CD4-positive, alpha-beta memory T cell (primary cell): ENCODE measurements at regions not wholly inside any gene's neighbourhood (a gene's known extent, or its start where the extent isn't known, plus 50 kb on each side); places are given as distances from the start of the nearest gene placed in this dataset.
A peak's percentile ranks its signal among the peaks of the same experiment; 100 is the strongest.

Experiments used
- CTCF ChIA-PET: fragments of 350-600 bp; sonication (Branson Sonifier 250); formaldehyde crosslinking; loops from one replicate; lab custom pipeline; 2021; ENCODE audit warnings: inconsistent platforms; ENCODE audit not compliant: partially characterized antibody; lab: Charles Lee
- POLR2A ChIA-PET: fragments of 350-600 bp; sonication (Branson Sonifier 250); formaldehyde crosslinking; loops from one replicate; lab custom pipeline; 2021; ENCODE audit not compliant: partially characterized antibody; lab: Charles Lee
- DNase-seq, 5 donors: peaks; one replicate each; pipeline versions ENCODE4 v3.0.0 to v3.0.0-alpha.2; 2020 to 2022; ENCODE audit warnings: mixed read lengths in 1 of 5
- H3K27ac ChIP-seq: one replicate; pipeline ENCODE4 v1.7.0; 2013; ENCODE audit warnings: low read depth, low read length
- H3K27me3 ChIP-seq: 2 replicates; pipeline ENCODE4 v1.7.0; 2013; ENCODE audit warnings: mild to moderate bottlenecking, low read length, moderate library complexity; ENCODE audit not compliant: insufficient read depth
- H3K36me3 ChIP-seq: 2 replicates; pipeline ENCODE4 v1.7.0; 2013; ENCODE audit warnings: mild to moderate bottlenecking, low read length, moderate library complexity; ENCODE audit not compliant: insufficient read depth
- H3K4me1 ChIP-seq: 2 replicates; pipeline ENCODE4 v1.7.0; 2013; ENCODE audit warnings: mild to moderate bottlenecking, low read length, moderate library complexity; ENCODE audit not compliant: insufficient read depth
- H3K4me3 ChIP-seq, 2 donors: one replicate each; pipeline ENCODE4 v1.7.0; 2013; ENCODE audit warnings: low read length in 2 of 2, mild to moderate bottlenecking in 1 of 2
- H3K9me3 ChIP-seq, 2 donors: one replicate each; pipeline ENCODE4 v1.7.0; 2013; ENCODE audit warnings: low read length in 2 of 2, control low read depth in 1 of 2; ENCODE audit not compliant: control insufficient read depth in 1 of 2
- H3K27ac Mint-ChIP-seq, 7 donors: one replicate each; pipeline ENCODE4 v1.8.0; 2020 to 2021; ENCODE audit warnings: mixed read lengths in 7 of 7, mild to moderate bottlenecking in 6 of 7, inconsistent platforms in 3 of 7, moderate library complexity in 3 of 7
- H3K27me3 Mint-ChIP-seq, 2 donors: one replicate each; pipeline ENCODE4 v1.8.0; 2020 to 2021; ENCODE audit warnings: mixed read lengths in 2 of 2
- H3K36me3 Mint-ChIP-seq, 2 donors: one replicate each; pipeline ENCODE4 v1.8.0; 2020 to 2021; ENCODE audit warnings: mixed read lengths in 2 of 2, inconsistent platforms in 1 of 2, mild to moderate bottlenecking in 1 of 2
- H3K4me1 Mint-ChIP-seq, 4 donors: one replicate each; pipeline ENCODE4 v1.8.0; 2020 to 2021; ENCODE audit warnings: mixed read lengths in 4 of 4, mild to moderate bottlenecking in 1 of 4
- H3K4me3 Mint-ChIP-seq, 8 donors: one replicate each; pipeline ENCODE4 v1.8.0; 2020 to 2021; ENCODE audit warnings: mixed read lengths in 8 of 8, mild to moderate bottlenecking in 7 of 8, moderate library complexity in 6 of 8, inconsistent platforms in 3 of 8
- H3K9me3 Mint-ChIP-seq, 8 donors: one replicate each; pipeline ENCODE4 v1.8.0; 2020 to 2021; ENCODE audit warnings: mixed read lengths in 8 of 8, mild to moderate bottlenecking in 5 of 8, inconsistent platforms in 3 of 8, moderate library complexity in 1 of 8
- intact Hi-C: fragments of 100-400 bp; cut with micrococcal nuclease; formaldehyde crosslinking; loops from one replicate; pipeline ENCODE4 v1.15.1; 2023

GRCh38 chr12:89918172-89918846, 209.7 kb upstream of the ATP2B1 start:
- Mint-ChIP-seq H3K27me3 (no peaks in the 10 kb centered on the region), H3K36me3 (no peaks in the 10 kb centered on the region), H3K27ac (peak overlapping the region in 6 of 7 donors; percentile 5 to 89 (median 54)), H3K9me3 (peaks cover 0 to 2% (median 0%) of the 10 kb centered on the region in 8 donors), H3K4me1 (peaks cover 8 to 12% (median 9%) of the 10 kb centered on the region in 4 donors), H3K4me3 (peak overlapping the region in 2 of 8 donors; percentile 40 to 41)
- Histone ChIP-seq H3K9me3 (no peaks in the 10 kb centered on the region), H3K36me3 (no peaks in the 10 kb centered on the region), H3K4me1 (no peaks in the 10 kb centered on the region), H3K27ac (no peak overlapping the region), H3K27me3 (no peaks in the 10 kb centered on the region), H3K4me3 (no peak overlapping the region)
- ChIA-PET CTCF (interaction anchor here (0.8 to 1.9 kb wide), 8 partner anchors 8 to 211 kb away, joined by 3 to 6 read pairs (median 3); no protein-coding TSS in a partner anchor), POLR2A (interaction anchor here (0.7 to 2.1 kb wide), 7 partner anchors 9 to 210 kb away, joined by 3 to 9 read pairs (median 3); partner anchors contain the start of gene ATP2B1)
- DNase-seq = no peak
- intact Hi-C loops = loop anchor here (5.0 kb wide), 1 partner anchor 36 kb away; no protein-coding TSS in a partner anchor

- Mint-ChIP-seq H3K27ac (no peak overlapping the region), H3K9me3 (peaks cover 0 to 15% (median 6%) of the 10 kb centered on the region in 8 donors), H3K4me3 (peak overlapping the region in 1 of 8 donors; percentile 9), H3K4me1 (peaks cover 0 to 2% (median under 1%) of the 10 kb centered on the region in 4 donors), H3K36me3 (peaks cover 0 to 11% of the 10 kb centered on the region in 2 donors), H3K27me3 (no peaks in the 10 kb centered on the region)
- Histone ChIP-seq H3K9me3 (peaks cover 0 to 3% of the 10 kb centered on the region in 2 donors), H3K36me3 (no peaks in the 10 kb centered on the region), H3K27ac (no peak overlapping the region), H3K4me1 (no peaks in the 10 kb centered on the region), H3K27me3 (no peaks in the 10 kb centered on the region), H3K4me3 (no peak overlapping the region)
- ChIA-PET POLR2A (no interaction called here), CTCF (interaction anchor here (1.0 to 1.1 kb wide), 2 partner anchors 9 to 15 kb away, joined by 3 read pairs; no protein-coding TSS in a partner anchor)
- intact Hi-C loops = no loop called here
- no peak for DNase-seq
Observed at GRCh38 chr12:89909753-89910152, 201.1 kb upstream of the ATP2B1 start.

- H3K4me3 Mint-ChIP-seq = no peak overlapping the region
- Histone ChIP-seq H3K27ac (no peak overlapping the region), H3K36me3 (no peaks in the 10 kb centered on the region), H3K27me3 (no peaks in the 10 kb centered on the region), H3K4me3 (no peak overlapping the region), H3K4me1 (no peaks in the 10 kb centered on the region), H3K9me3 (peaks cover 0 to 2% of the 10 kb centered on the region in 2 donors)
- H3K9me3 Mint-ChIP-seq = peaks cover 0 to 13% (median 3%) of the 10 kb centered on the region in 8 donors
- H3K4me1 Mint-ChIP-seq = peaks cover 0 to 2% (median under 1%) of the 10 kb centered on the region in 4 donors
- CTCF ChIA-PET = no interaction called here
- DNase-seq = no peak
- H3K27ac Mint-ChIP-seq = no peak overlapping the region
- POLR2A ChIA-PET = no interaction called here
- intact Hi-C loops = no loop called here
- H3K36me3 Mint-ChIP-seq = peaks cover 0 to 9% of the 10 kb centered on the region in 2 donors
- no peaks in the 10 kb centered on the region for H3K27me3 Mint-ChIP-seq
Observed at GRCh38 chr12:89907659-89908058, 199.0 kb upstream of the ATP2B1 start.

- no peak for DNase-seq
- H3K4me3 Mint-ChIP-seq = no peak overlapping the region
- peaks cover 0 to 4% of the 10 kb centered on the region in 2 donors for H3K36me3 Mint-ChIP-seq
- H3K9me3 Mint-ChIP-seq = peaks cover 0 to 13% (median 1%) of the 10 kb centered on the region in 8 donors
- H3K4me1 Mint-ChIP-seq = peaks cover 0 to 2% (median under 1%) of the 10 kb centered on the region in 4 donors
- intact Hi-C loops = no loop called here
- no peak overlapping the region for H3K4me3 ChIP-seq
- H3K27ac Mint-ChIP-seq = no peak overlapping the region
- H3K36me3 ChIP-seq = no peaks in the 10 kb centered on the region
- H3K9me3 ChIP-seq = no peaks in the 10 kb centered on the region
- ChIA-PET POLR2A (no interaction called here), CTCF (interaction anchor here (1.2 kb wide), 1 partner anchor 11 kb away, joined by 3 read pairs; no protein-coding TSS in a partner anchor)
- H3K27me3 Mint-ChIP-seq = no peaks in the 10 kb centered on the region
- no peaks in the 10 kb centered on the region for H3K27me3 ChIP-seq
- no peak overlapping the region for H3K27ac ChIP-seq
- H3K4me1 ChIP-seq = no peaks in the 10 kb centered on the region
Observed at GRCh38 chr12:89906824-89907223, 198.2 kb upstream of the ATP2B1 start.

GRCh38 chr12:89906178-89906577, 197.5 kb upstream of the ATP2B1 start:
- ChIA-PET POLR2A (no interaction called here), CTCF (interaction anchor here (1.2 kb wide), 1 partner anchor 12 kb away, joined by 3 read pairs; no protein-coding TSS in a partner anchor)
- Histone ChIP-seq H3K4me3 (no peak overlapping the region), H3K36me3 (no peaks in the 10 kb centered on the region), H3K9me3 (no peaks in the 10 kb centered on the region), H3K4me1 (no peaks in the 10 kb centered on the region), H3K27ac (no peak overlapping the region), H3K27me3 (no peaks in the 10 kb centered on the region)
- no peak overlapping the region for H3K4me3 Mint-ChIP-seq
- peaks cover 0 to 9% (median 0%) of the 10 kb centered on the region in 8 donors for H3K9me3 Mint-ChIP-seq
- peaks cover 0 to 3% of the 10 kb centered on the region in 2 donors for H3K36me3 Mint-ChIP-seq
- no peak for DNase-seq
- H3K4me1 Mint-ChIP-seq = peaks cover 0 to 2% (median under 1%) of the 10 kb centered on the region in 4 donors
- H3K27ac Mint-ChIP-seq = no peak overlapping the region
- no peaks in the 10 kb centered on the region for H3K27me3 Mint-ChIP-seq
- intact Hi-C loops = no loop called here

GRCh38 chr12:89901906-89902642, 193.4 kb upstream of the ATP2B1 start:
- H3K9me3 Mint-ChIP-seq = no peaks in the 10 kb centered on the region
- no peaks in the 10 kb centered on the region for H3K36me3 ChIP-seq
- CTCF ChIA-PET = no interaction called here
- POLR2A ChIA-PET = interaction anchor here (1.7 kb wide), 1 partner anchor 20 kb away, joined by 5 read pairs; no protein-coding TSS in a partner anchor
- no peaks in the 10 kb centered on the region for H3K27me3 ChIP-seq
- no peaks in the 10 kb centered on the region for H3K9me3 ChIP-seq
- H3K27ac ChIP-seq = no peak overlapping the region
- no peaks in the 10 kb centered on the region for H3K27me3 Mint-ChIP-seq
- no peak overlapping the region for H3K4me3 Mint-ChIP-seq
- H3K36me3 Mint-ChIP-seq = no peaks in the 10 kb centered on the region
- intact Hi-C loops = no loop called here
- no peak overlapping the region for H3K27ac Mint-ChIP-seq
- H3K4me1 ChIP-seq = peaks cover 7% of the 10 kb centered on the region
- DNase-seq = no peak
- H3K4me1 Mint-ChIP-seq = peaks cover 4 to 7% (median 6%) of the 10 kb centered on the region in 4 donors
- H3K4me3 ChIP-seq = no peak overlapping the region

GRCh38 chr12:89901319-89901718, 192.7 kb upstream of the ATP2B1 start:
- intact Hi-C loops = no loop called here

More at GRCh38 chr12:89901319-89901718, 192.7 kb upstream of the ATP2B1 start:
- Mint-ChIP-seq H3K4me1 (peaks cover 11 to 13% (median 13%) of the 10 kb centered on the region in 4 donors), H3K36me3 (no peaks in the 10 kb centered on the region), H3K9me3 (no peaks in the 10 kb centered on the region), H3K27ac (no peak overlapping the region), H3K27me3 (no peaks in the 10 kb centered on the region), H3K4me3 (no peak overlapping the region)
- Histone ChIP-seq H3K9me3 (no peaks in the 10 kb centered on the region), H3K4me1 (peaks cover 12% of the 10 kb centered on the region), H3K36me3 (no peaks in the 10 kb centered on the region), H3K27ac (no peak overlapping the region), H3K4me3 (no peak overlapping the region), H3K27me3 (no peaks in the 10 kb centered on the region)
- CTCF ChIA-PET = no interaction called here
- POLR2A ChIA-PET = no interaction called here
- DNase-seq = no peak
